ENCODE measurements at regions not wholly inside any gene's neighbourhood (a gene's known extent, or its start where the extent isn't known, plus 50 kb on each side); places are given as distances from the start of the nearest gene placed in this dataset.
"Not testable (repeated sequence)": the region's sequence is repeated elsewhere in the genome, so short reads cannot be mapped to it uniquely, and the experiment has no call there.

GRCh38 chr6:76744151-76744720, 671.8 kb upstream of the IMPG1 start:
- not testable (repeated sequence) for H3K27ac Mint-ChIP-seq; H3K4me3 Mint-ChIP-seq; H3K36me3 Mint-ChIP-seq; H3K4me1 Mint-ChIP-seq; DNase-seq (ENCODE audit: low spot score in 2 of 2); H3K9me3 Mint-ChIP-seq; ATAC-seq

GRCh38 chr6:76742919-76743318, 670.5 kb upstream of the IMPG1 start:
- ATAC-seq (no peak), DNase-seq (ENCODE audit: low spot score in 2 of 2) (no peak)
- H3K27ac Mint-ChIP-seq: no peak overlapping the region
- no peaks in the 10 kb centered on the region for H3K4me1 Mint-ChIP-seq
- H3K4me3 Mint-ChIP-seq: no peak overlapping the region
- H3K36me3 Mint-ChIP-seq: no peaks in the 10 kb centered on the region
- H3K9me3 Mint-ChIP-seq: no peaks in the 10 kb centered on the region

GRCh38 chr6:76719449-76719848, 647.0 kb upstream of the IMPG1 start:
- Mint-ChIP-seq H3K9me3 (peaks cover 27% of the 10 kb centered on the region), H3K27ac (no peak overlapping the region), H3K4me3 (no peak overlapping the region), H3K4me1 (no peaks in the 10 kb centered on the region), H3K36me3 (no peaks in the 10 kb centered on the region)
- ATAC-seq (no peak), DNase-seq (ENCODE audit: low spot score in 2 of 2) (no peak)

- ATAC-seq (no peak), DNase-seq (ENCODE audit: low spot score in 2 of 2) (no peak)
- Mint-ChIP-seq H3K4me3 (no peak overlapping the region), H3K36me3 (no peaks in the 10 kb centered on the region), H3K4me1 (no peaks in the 10 kb centered on the region), H3K9me3 (peaks cover 7% of the 10 kb centered on the region), H3K27ac (no peak overlapping the region)
These were observed 636.3 kb upstream of the IMPG1 start for GRCh38 chr6:76708641-76709331.

- Mint-ChIP-seq H3K4me1 (no peaks in the 10 kb centered on the region), H3K36me3 (no peaks in the 10 kb centered on the region), H3K9me3 (peaks cover 7% of the 10 kb centered on the region), H3K27ac (no peak overlapping the region), H3K4me3 (no peak overlapping the region)
- no peak for ATAC-seq
- DNase-seq (ENCODE audit: low spot score in 2 of 2): no peak
These were observed 635.2 kb upstream of the IMPG1 start for GRCh38 chr6:76707630-76708029.

- Mint-ChIP-seq H3K4me1 (no peaks in the 10 kb centered on the region), H3K9me3 (peaks cover 7% of the 10 kb centered on the region), H3K27ac (no peak overlapping the region), H3K4me3 (no peak overlapping the region), H3K36me3 (no peaks in the 10 kb centered on the region)
- ATAC-seq: no peak
- DNase-seq (ENCODE audit: low spot score in 2 of 2): no peak
These were observed 634.2 kb upstream of the IMPG1 start for GRCh38 chr6:76706631-76707030.

- H3K27ac Mint-ChIP-seq: no peak overlapping the region
- ATAC-seq: no peak
- peaks cover 5% of the 10 kb centered on the region for H3K9me3 Mint-ChIP-seq
- H3K4me1 Mint-ChIP-seq: no peaks in the 10 kb centered on the region
- no peak overlapping the region for H3K4me3 Mint-ChIP-seq
- no peak for DNase-seq (ENCODE audit: low spot score in 2 of 2)
- no peaks in the 10 kb centered on the region for H3K36me3 Mint-ChIP-seq
These were observed 633.6 kb upstream of the IMPG1 start for GRCh38 chr6:76706086-76706485.

GRCh38 chr6:76703786-76704185, 631.3 kb upstream of the IMPG1 start:
- Mint-ChIP-seq H3K36me3 (no peaks in the 10 kb centered on the region), H3K9me3 (peaks cover 5% of the 10 kb centered on the region), H3K27ac (no peak overlapping the region), H3K4me1 (no peaks in the 10 kb centered on the region), H3K4me3 (no peak overlapping the region)
- DNase-seq (ENCODE audit: low spot score in 2 of 2) (no peak), ATAC-seq (no peak)

GRCh38 chr6:76703285-76703684, 630.8 kb upstream of the IMPG1 start:
- ATAC-seq (no peak), DNase-seq (ENCODE audit: low spot score in 2 of 2) (no peak)
- no peaks in the 10 kb centered on the region for H3K36me3 Mint-ChIP-seq
- peaks cover 5% of the 10 kb centered on the region for H3K9me3 Mint-ChIP-seq
- no peak overlapping the region for H3K27ac Mint-ChIP-seq
- no peak overlapping the region for H3K4me3 Mint-ChIP-seq
- H3K4me1 Mint-ChIP-seq: no peaks in the 10 kb centered on the region

GRCh38 chr6:76702187-76702586, 629.7 kb upstream of the IMPG1 start:
- H3K36me3 Mint-ChIP-seq: no peaks in the 10 kb centered on the region
- DNase-seq (ENCODE audit: low spot score in 2 of 2) (no peak), ATAC-seq (no peak)
- no peak overlapping the region for H3K4me3 Mint-ChIP-seq
- no peaks in the 10 kb centered on the region for H3K4me1 Mint-ChIP-seq
- peaks cover 2% of the 10 kb centered on the region for H3K9me3 Mint-ChIP-seq
- H3K27ac Mint-ChIP-seq: no peak overlapping the region

GRCh38 chr6:76701610-76702009, 629.1 kb upstream of the IMPG1 start:
- Mint-ChIP-seq H3K27ac (no peak overlapping the region), H3K36me3 (no peaks in the 10 kb centered on the region), H3K9me3 (peaks cover 5% of the 10 kb centered on the region), H3K4me1 (no peaks in the 10 kb centered on the region), H3K4me3 (no peak overlapping the region)
- ATAC-seq (no peak), DNase-seq (ENCODE audit: low spot score in 2 of 2) (no peak)

- ATAC-seq (no peak), DNase-seq (ENCODE audit: low spot score in 2 of 2) (no peak)
- no peaks in the 10 kb centered on the region for H3K4me1 Mint-ChIP-seq
- H3K9me3 Mint-ChIP-seq: peaks cover 4% of the 10 kb centered on the region
- H3K27ac Mint-ChIP-seq: no peak overlapping the region
- H3K4me3 Mint-ChIP-seq: no peak overlapping the region
- H3K36me3 Mint-ChIP-seq: no peaks in the 10 kb centered on the region
These were observed 625.1 kb upstream of the IMPG1 start for GRCh38 chr6:76697585-76697984.

GRCh38 chr6:76694795-76695194, 622.3 kb upstream of the IMPG1 start:
- DNase-seq (ENCODE audit: low spot score in 2 of 2) (no peak), ATAC-seq (no peak)
- Mint-ChIP-seq H3K4me1 (no peaks in the 10 kb centered on the region), H3K9me3 (peaks cover 4% of the 10 kb centered on the region), H3K36me3 (no peaks in the 10 kb centered on the region), H3K27ac (no peak overlapping the region), H3K4me3 (no peak overlapping the region)

GRCh38 chr6:76684875-76685274, 612.4 kb upstream of the IMPG1 start:
- Mint-ChIP-seq H3K9me3 (peaks cover 33% of the 10 kb centered on the region), H3K4me1 (no peaks in the 10 kb centered on the region), H3K27ac (no peak overlapping the region), H3K4me3 (no peak overlapping the region), H3K36me3 (no peaks in the 10 kb centered on the region)
- ATAC-seq (no peak), DNase-seq (ENCODE audit: low spot score in 2 of 2) (no peak)

GRCh38 chr6:76683985-76684384, 611.5 kb upstream of the IMPG1 start:
- no peak overlapping the region for H3K4me3 Mint-ChIP-seq
- ATAC-seq (no peak), DNase-seq (ENCODE audit: low spot score in 2 of 2) (no peak)
- no peak overlapping the region for H3K27ac Mint-ChIP-seq
- peaks cover 30% of the 10 kb centered on the region for H3K9me3 Mint-ChIP-seq
- H3K36me3 Mint-ChIP-seq: no peaks in the 10 kb centered on the region
- H3K4me1 Mint-ChIP-seq: no peaks in the 10 kb centered on the region

GRCh38 chr6:76682842-76683241, 610.4 kb upstream of the IMPG1 start:
- Mint-ChIP-seq H3K4me1 (no peaks in the 10 kb centered on the region), H3K9me3 (peaks cover 25% of the 10 kb centered on the region), H3K27ac (no peak overlapping the region), H3K36me3 (no peaks in the 10 kb centered on the region), H3K4me3 (no peak overlapping the region)
- no peak for DNase-seq (ENCODE audit: low spot score in 2 of 2)
- no peak for ATAC-seq
